ENCODE measurements at regions not wholly inside any gene's neighbourhood (a gene's known extent, or its start where the extent isn't known, plus 50 kb on each side); places are given as distances from the start of the nearest gene placed in this dataset.

- H3K9me3 ChIP-seq (ENCODE audit: insufficient read depth in 2 of 2, low read depth in 1 of 2, low read length in 1 of 2): no peaks in the 10 kb centered on the region
- H2AK5ac ChIP-seq (ENCODE audit: low read depth, low read length): no peak overlapping the region
- no peak overlapping the region for H2BK5ac ChIP-seq (ENCODE audit: low read depth, low read length)
- H2BK120ac ChIP-seq (replicated peaks; ENCODE audit: low read depth, low read length): no peak overlapping the region
- no peaks in the 10 kb centered on the region for H4K20me1 ChIP-seq (replicated peaks in 1 of 2; ENCODE audit: control insufficient read depth in 1 of 2, insufficient read depth in 2 of 2, low read length in 2 of 2)
- H3K18ac ChIP-seq (ENCODE audit: extremely low read depth, low read length): no peak overlapping the region
- POLR2A ChIA-PET (ENCODE audit: partially characterized antibody): no interaction called here
- no peaks in the 10 kb centered on the region for H3K79me1 ChIP-seq (ENCODE audit: low read depth, low read length)
- H3K36me3 ChIP-seq (ENCODE audit: control insufficient read depth in 2 of 4, insufficient read depth in 4 of 4, low read length in 3 of 4): no peaks in the 10 kb centered on the region
- CTCF ChIA-PET (ENCODE audit: partially characterized antibody): no interaction called here
- H3K9ac ChIP-seq (replicated peaks in 1 of 4; ENCODE audit: extremely low read depth in 1 of 4, low read depth in 3 of 4, low read length in 3 of 4): no peak overlapping the region
- no peak overlapping the region for H2BK12ac ChIP-seq (ENCODE audit: low read depth, low read length)
- H3K27ac ChIP-seq (ENCODE audit: low read depth, low read length): no peak overlapping the region
- H4K91ac ChIP-seq (replicated peaks; ENCODE audit: insufficient read length, low read length): no peak overlapping the region
- no peak overlapping the region for H4K5ac ChIP-seq (ENCODE audit: insufficient read length, low read depth, low read length)
- H2AFZ ChIP-seq (ENCODE audit: low read length): no peak overlapping the region
- no peak for TF ChIP-seq POLR2A (IDR thresholded peaks at IDR 0.05; ENCODE audit: control extremely low read depth in 1 of 2, low read depth in 2 of 2, low read length in 2 of 2)
- no peak for TF ChIP-seq GTF2F1 (IDR thresholded peaks at IDR 0.05; ENCODE audit: borderline replicate concordance, low read depth, low read length)
- no peak for TF ChIP-seq TEAD4 (IDR thresholded peaks at IDR 0.05; ENCODE audit: low read depth, low read length)
- TF ChIP-seq KDM1A (IDR thresholded peaks at IDR 0.05; ENCODE audit: borderline replicate concordance, low read length): no peak
- TF ChIP-seq ATF3 (IDR thresholded peaks at IDR 0.05; ENCODE audit: insufficient read depth, low read depth, low read length): no peak
- TF ChIP-seq CREB1 (IDR thresholded peaks at IDR 0.05): no peak
- TF ChIP-seq JUND (IDR thresholded peaks at IDR 0.05; ENCODE audit: low read length): no peak
- no peak for TF ChIP-seq CBX5 (IDR thresholded peaks at IDR 0.05; ENCODE audit: low read depth, low read length)
- no peaks in the 10 kb centered on the region for H3K27me3 ChIP-seq (replicated peaks in 1 of 4; ENCODE audit: control insufficient read depth in 3 of 4, extremely low read depth in 1 of 4, insufficient read depth in 3 of 4, low read length in 3 of 4)
- no peak overlapping the region for H3K4me2 ChIP-seq (ENCODE audit: insufficient read depth in 1 of 2, low read depth in 2 of 2, low read length in 2 of 2)
- H3K56ac ChIP-seq (replicated peaks; ENCODE audit: insufficient read length, low read depth, low read length): no peak overlapping the region
- H3K4me1 ChIP-seq (replicated peaks in 1 of 4; ENCODE audit: control insufficient read depth in 3 of 4, insufficient read depth in 4 of 4, low read length in 3 of 4): no peaks in the 10 kb centered on the region; a peak in 1 of 7 replicates
- no peak overlapping the region for H3K14ac ChIP-seq (ENCODE audit: insufficient read length)
- H2BK15ac ChIP-seq (ENCODE audit: low read length): no peak overlapping the region
- H2BK20ac ChIP-seq (ENCODE audit: low read length): no peak overlapping the region
- H4K8ac ChIP-seq (ENCODE audit: extremely low read depth, insufficient read depth, low read length): no peak overlapping the region
- no peak overlapping the region for H3K4me3 ChIP-seq (ENCODE audit: extremely low read depth in 1 of 4, insufficient read depth in 2 of 4, low read depth in 3 of 4, low read length in 4 of 4)
- H3K23me2 ChIP-seq (ENCODE audit: low read depth, low read length): no peaks in the 10 kb centered on the region
- H3K23ac ChIP-seq (ENCODE audit: insufficient read length): no peak overlapping the region
- 88% methylated on average over 11 of the region's 11 CpGs; no CpG with 5 or more reads in 1 of the 2 experiments for WGBS, 2 experiments (ENCODE audit: extremely low coverage in 1 of 2, insufficient coverage in 1 of 2, insufficient read length in 1 of 2, insufficient replicate concordance in 2 of 2, low coverage in 1 of 2, low lambda C conversion rate in 2 of 2, missing lambda C conversion rate in 1 of 2)
- H3K79me2 ChIP-seq (ENCODE audit: control insufficient read depth in 1 of 2, insufficient read depth in 2 of 2, low read length in 2 of 2): no peaks in the 10 kb centered on the region
- DNase-seq (ENCODE audit: low read depth in 1 of 2, low spot score in 2 of 2): no peak
- no peak for FAIRE-seq
- H3K4ac ChIP-seq (replicated peaks; ENCODE audit: insufficient read length, low read depth, low read length): no peak overlapping the region
These were observed 60.3 kb downstream of the IRAG1 start for GRCh38 chr11:10633261-10633660.

Measured in H1 (cell line).